ENCODE measurements at regions not wholly inside any gene's neighbourhood (a gene's known extent, or its start where the extent isn't known, plus 50 kb on each side); places are given as distances from the start of the nearest gene placed in this dataset.
A peak's percentile ranks its signal among the peaks of the same experiment; 100 is the strongest.
"Not testable (repeated sequence)": the region's sequence is repeated elsewhere in the genome, so short reads cannot be mapped to it uniquely, and the experiment has no call there.

GRCh38 chr15:70235347-70235746 is 137.6 kb upstream of the TLE3 start:
- H3K27me3 ChIP-seq (replicated peaks; ENCODE audit: control insufficient read depth, insufficient read depth, low read length), result no peaks in the 10 kb centered on the region
- peaks cover 12% of the 10 kb centered on the region for H3K9me3 ChIP-seq (ENCODE audit: control insufficient read depth, low read length)
- H3K36me3 ChIP-seq (ENCODE audit: control insufficient read depth, insufficient read depth, low read length, severe bottlenecking), result no peaks in the 10 kb centered on the region
- no peaks in the 10 kb centered on the region for H3K4me1 ChIP-seq (ENCODE audit: control insufficient read depth, insufficient read depth, low read length)
- no peak overlapping the region for H3K9ac ChIP-seq (ENCODE audit: low read length)
- DNase-seq (ENCODE audit: low read depth), result no peak
- no peak overlapping the region for H3K4me3 ChIP-seq (ENCODE audit: low read length)

- no peaks in the 10 kb centered on the region for H3K36me3 ChIP-seq (ENCODE audit: control insufficient read depth, insufficient read depth, low read length, severe bottlenecking)
- peaks cover 12% of the 10 kb centered on the region for H3K9me3 ChIP-seq (ENCODE audit: control insufficient read depth, low read length)
- H3K27me3 ChIP-seq (replicated peaks; ENCODE audit: control insufficient read depth, insufficient read depth, low read length), result no peaks in the 10 kb centered on the region
- peak; percentile 76 for DNase-seq (ENCODE audit: low read depth)
- no peak overlapping the region for H3K4me3 ChIP-seq (ENCODE audit: low read length)
- no peaks in the 10 kb centered on the region for H3K4me1 ChIP-seq (ENCODE audit: control insufficient read depth, insufficient read depth, low read length)
- H3K9ac ChIP-seq (ENCODE audit: low read length), result no peak overlapping the region
Observed at GRCh38 chr15:70234256-70234905, 136.7 kb upstream of the TLE3 start.

GRCh38 chr15:70231484-70231883 is 133.8 kb upstream of the TLE3 start:
- Histone ChIP-seq H3K27me3 (replicated peaks; ENCODE audit: control insufficient read depth, insufficient read depth, low read length) (peaks cover 4% of the 10 kb centered on the region), H3K4me3 (ENCODE audit: low read length) (no peak overlapping the region), H3K9ac (ENCODE audit: low read length) (no peak overlapping the region), H3K4me1 (ENCODE audit: control insufficient read depth, insufficient read depth, low read length) (no peaks in the 10 kb centered on the region), H3K9me3 (ENCODE audit: control insufficient read depth, low read length) (peaks cover 12% of the 10 kb centered on the region), H3K36me3 (ENCODE audit: control insufficient read depth, insufficient read depth, low read length, severe bottlenecking) (no peaks in the 10 kb centered on the region)
- no peak for DNase-seq (ENCODE audit: low read depth)

GRCh38 chr15:70227918-70228317 is 130.2 kb upstream of the TLE3 start:
- H3K9ac ChIP-seq (ENCODE audit: low read length); H3K4me3 ChIP-seq (ENCODE audit: low read length); H3K4me1 ChIP-seq (ENCODE audit: control insufficient read depth, insufficient read depth, low read length); DNase-seq (ENCODE audit: low read depth); H3K36me3 ChIP-seq (ENCODE audit: control insufficient read depth, insufficient read depth, low read length, severe bottlenecking): not testable (repeated sequence)
- peaks cover 12% of the 10 kb centered on the region for H3K9me3 ChIP-seq (ENCODE audit: control insufficient read depth, low read length)
- peaks cover 15% of the 10 kb centered on the region for H3K27me3 ChIP-seq (replicated peaks; ENCODE audit: control insufficient read depth, insufficient read depth, low read length)

- H3K4me1 ChIP-seq (ENCODE audit: control insufficient read depth, insufficient read depth, low read length), result no peaks in the 10 kb centered on the region
- peaks cover 15% of the 10 kb centered on the region for H3K27me3 ChIP-seq (replicated peaks; ENCODE audit: control insufficient read depth, insufficient read depth, low read length)
- no peak for DNase-seq (ENCODE audit: low read depth)
- no peak overlapping the region for H3K9ac ChIP-seq (ENCODE audit: low read length)
- no peak overlapping the region for H3K4me3 ChIP-seq (ENCODE audit: low read length)
- H3K9me3 ChIP-seq (ENCODE audit: control insufficient read depth, low read length), result peaks cover 11% of the 10 kb centered on the region
- H3K36me3 ChIP-seq (ENCODE audit: control insufficient read depth, insufficient read depth, low read length, severe bottlenecking), result no peaks in the 10 kb centered on the region
Observed at GRCh38 chr15:70227147-70227546, 129.4 kb upstream of the TLE3 start.

- Histone ChIP-seq H3K4me3 (ENCODE audit: low read length) (no peak overlapping the region), H3K9me3 (ENCODE audit: control insufficient read depth, low read length) (peaks cover 5% of the 10 kb centered on the region), H3K4me1 (ENCODE audit: control insufficient read depth, insufficient read depth, low read length) (no peaks in the 10 kb centered on the region), H3K27me3 (replicated peaks; ENCODE audit: control insufficient read depth, insufficient read depth, low read length) (peaks cover 15% of the 10 kb centered on the region), H3K9ac (ENCODE audit: low read length) (no peak overlapping the region), H3K36me3 (ENCODE audit: control insufficient read depth, insufficient read depth, low read length, severe bottlenecking) (no peaks in the 10 kb centered on the region)
- DNase-seq (ENCODE audit: low read depth), result no peak
Observed at GRCh38 chr15:70226337-70226980, 128.7 kb upstream of the TLE3 start.

- no peaks in the 10 kb centered on the region for H3K4me1 ChIP-seq (ENCODE audit: control insufficient read depth, insufficient read depth, low read length)
- no peak overlapping the region for H3K4me3 ChIP-seq (ENCODE audit: low read length)
- H3K9me3 ChIP-seq (ENCODE audit: control insufficient read depth, low read length), result no peaks in the 10 kb centered on the region
- H3K9ac ChIP-seq (ENCODE audit: low read length), result no peak overlapping the region
- H3K27me3 ChIP-seq (replicated peaks; ENCODE audit: control insufficient read depth, insufficient read depth, low read length), result peaks cover 15% of the 10 kb centered on the region
- no peaks in the 10 kb centered on the region for H3K36me3 ChIP-seq (ENCODE audit: control insufficient read depth, insufficient read depth, low read length, severe bottlenecking)
- no peak for DNase-seq (ENCODE audit: low read depth)
Observed at GRCh38 chr15:70225416-70225815, 127.7 kb upstream of the TLE3 start.

- peaks cover 27% of the 10 kb centered on the region for H3K27me3 ChIP-seq (replicated peaks; ENCODE audit: control insufficient read depth, insufficient read depth, low read length)
- DNase-seq (ENCODE audit: low read depth), result no peak
- no peaks in the 10 kb centered on the region for H3K4me1 ChIP-seq (ENCODE audit: control insufficient read depth, insufficient read depth, low read length)
- no peaks in the 10 kb centered on the region for H3K36me3 ChIP-seq (ENCODE audit: control insufficient read depth, insufficient read depth, low read length, severe bottlenecking)
- H3K9ac ChIP-seq (ENCODE audit: low read length), result no peak overlapping the region
- H3K4me3 ChIP-seq (ENCODE audit: low read length), result no peak overlapping the region
- H3K9me3 ChIP-seq (ENCODE audit: control insufficient read depth, low read length), result no peaks in the 10 kb centered on the region
Observed at GRCh38 chr15:70222606-70223005, 124.9 kb upstream of the TLE3 start.

GRCh38 chr15:70220490-70221096 is 122.9 kb upstream of the TLE3 start:
- H3K27me3 ChIP-seq (replicated peaks; ENCODE audit: control insufficient read depth, insufficient read depth, low read length), result peaks cover 26% of the 10 kb centered on the region
- no peak overlapping the region for H3K9ac ChIP-seq (ENCODE audit: low read length)
- no peaks in the 10 kb centered on the region for H3K36me3 ChIP-seq (ENCODE audit: control insufficient read depth, insufficient read depth, low read length, severe bottlenecking)
- H3K4me1 ChIP-seq (ENCODE audit: control insufficient read depth, insufficient read depth, low read length), result no peaks in the 10 kb centered on the region
- H3K4me3 ChIP-seq (ENCODE audit: low read length), result no peak overlapping the region
- no peak for DNase-seq (ENCODE audit: low read depth)
- no peaks in the 10 kb centered on the region for H3K9me3 ChIP-seq (ENCODE audit: control insufficient read depth, low read length)

- Histone ChIP-seq H3K36me3 (ENCODE audit: control insufficient read depth, insufficient read depth, low read length, severe bottlenecking) (no peaks in the 10 kb centered on the region), H3K27me3 (replicated peaks; ENCODE audit: control insufficient read depth, insufficient read depth, low read length) (peaks cover 20% of the 10 kb centered on the region), H3K9ac (ENCODE audit: low read length) (no peak overlapping the region), H3K9me3 (ENCODE audit: control insufficient read depth, low read length) (no peaks in the 10 kb centered on the region), H3K4me3 (ENCODE audit: low read length) (no peak overlapping the region), H3K4me1 (ENCODE audit: control insufficient read depth, insufficient read depth, low read length) (no peaks in the 10 kb centered on the region)
- no peak for DNase-seq (ENCODE audit: low read depth)
Observed at GRCh38 chr15:70219966-70220365, 122.2 kb upstream of the TLE3 start.

GRCh38 chr15:70219256-70219895 is 121.7 kb upstream of the TLE3 start:
- Histone ChIP-seq H3K9ac (ENCODE audit: low read length) (no peak overlapping the region), H3K4me1 (ENCODE audit: control insufficient read depth, insufficient read depth, low read length) (no peaks in the 10 kb centered on the region)
- DNase-seq (ENCODE audit: low read depth), result no peak

More at GRCh38 chr15:70219256-70219895, 121.7 kb upstream of the TLE3 start:
- no peaks in the 10 kb centered on the region for H3K36me3 ChIP-seq (ENCODE audit: control insufficient read depth, insufficient read depth, low read length, severe bottlenecking)
- H3K4me3 ChIP-seq (ENCODE audit: low read length), result no peak overlapping the region
- H3K9me3 ChIP-seq (ENCODE audit: control insufficient read depth, low read length), result no peaks in the 10 kb centered on the region
- H3K27me3 ChIP-seq (replicated peaks; ENCODE audit: control insufficient read depth, insufficient read depth, low read length), result peaks cover 15% of the 10 kb centered on the region

Data from adipocyte (in vitro differentiated cells).